ENCODE measurements at regions not wholly inside any gene's neighbourhood (a gene's known extent, or its start where the extent isn't known, plus 50 kb on each side); places are given as distances from the start of the nearest gene placed in this dataset.
"Not testable (repeated sequence)": the region's sequence is repeated elsewhere in the genome, so short reads cannot be mapped to it uniquely, and the experiment has no call there.

DNA sequence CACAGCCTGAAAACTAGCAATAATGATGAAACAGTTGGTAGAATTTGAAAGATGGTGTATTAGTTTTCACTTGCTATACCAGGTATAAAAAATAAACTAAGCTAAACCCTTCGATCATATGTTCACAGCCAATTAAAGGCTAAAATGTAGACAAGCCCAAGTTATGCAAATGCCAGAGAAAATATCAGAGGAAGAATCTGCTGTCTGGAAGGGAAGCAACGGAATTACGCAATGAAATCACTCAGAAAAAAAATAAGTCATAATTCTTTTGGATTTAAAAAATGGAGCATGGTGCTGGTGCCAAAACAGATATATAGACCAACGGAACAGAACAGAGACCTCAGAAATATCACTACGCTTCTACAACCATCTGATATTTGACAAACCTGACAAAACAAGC is 108.3 kb downstream of the ARL4C start:
- Histone ChIP-seq H3K4me3 (no peak overlapping the region), H3K27ac (no peak overlapping the region)
- no peak for DNase-seq (ENCODE audit: low spot score)
- TF ChIP-seq CTCF (IDR thresholded peaks at IDR 0.05), result no peak

GRCh38 chr2:234386971-234387370 is 109.9 kb downstream of the ARL4C start:
- no peak for DNase-seq (ENCODE audit: low spot score)
- Histone ChIP-seq H3K27ac (no peak overlapping the region), H3K4me3 (no peak overlapping the region)
- no peak for TF ChIP-seq CTCF (IDR thresholded peaks at IDR 0.05)

DNA sequence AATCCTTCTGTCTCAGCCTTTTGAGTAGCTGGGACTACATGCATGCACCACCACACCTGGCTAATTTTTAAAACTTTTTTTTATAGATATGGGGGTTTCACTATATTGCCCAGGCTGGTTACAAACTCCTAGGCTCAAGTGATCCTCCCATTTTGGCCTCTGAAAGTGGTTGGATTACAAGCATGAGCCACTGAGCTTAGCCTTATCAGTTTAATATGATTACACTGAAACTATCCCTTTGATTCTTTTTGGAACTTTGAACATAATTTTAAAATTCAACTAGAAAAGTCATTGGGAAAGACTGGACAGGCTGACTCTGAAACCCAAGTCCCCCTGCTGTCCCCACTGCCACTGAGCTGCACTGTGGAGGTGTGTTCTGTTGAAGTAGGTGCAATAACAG is 114.8 kb downstream of the ARL4C start:
- DNase-seq (ENCODE audit: low spot score), result no peak
- Histone ChIP-seq H3K27ac (no peak overlapping the region), H3K4me3 (no peak overlapping the region)
- no peak for TF ChIP-seq CTCF (IDR thresholded peaks at IDR 0.05)

GRCh38 chr2:234378958-234379357 is 117.9 kb downstream of the ARL4C start:
- H3K4me3 ChIP-seq; DNase-seq (ENCODE audit: low spot score); H3K27ac ChIP-seq: not testable (repeated sequence)

GRCh38 chr2:234378440-234378839 is 118.4 kb downstream of the ARL4C start:
- H3K4me3 ChIP-seq, result no peak overlapping the region
- DNase-seq (ENCODE audit: low spot score), result no peak
- TF ChIP-seq CTCF (IDR thresholded peaks at IDR 0.05), result no peak
- no peak overlapping the region for H3K27ac ChIP-seq

DNA sequence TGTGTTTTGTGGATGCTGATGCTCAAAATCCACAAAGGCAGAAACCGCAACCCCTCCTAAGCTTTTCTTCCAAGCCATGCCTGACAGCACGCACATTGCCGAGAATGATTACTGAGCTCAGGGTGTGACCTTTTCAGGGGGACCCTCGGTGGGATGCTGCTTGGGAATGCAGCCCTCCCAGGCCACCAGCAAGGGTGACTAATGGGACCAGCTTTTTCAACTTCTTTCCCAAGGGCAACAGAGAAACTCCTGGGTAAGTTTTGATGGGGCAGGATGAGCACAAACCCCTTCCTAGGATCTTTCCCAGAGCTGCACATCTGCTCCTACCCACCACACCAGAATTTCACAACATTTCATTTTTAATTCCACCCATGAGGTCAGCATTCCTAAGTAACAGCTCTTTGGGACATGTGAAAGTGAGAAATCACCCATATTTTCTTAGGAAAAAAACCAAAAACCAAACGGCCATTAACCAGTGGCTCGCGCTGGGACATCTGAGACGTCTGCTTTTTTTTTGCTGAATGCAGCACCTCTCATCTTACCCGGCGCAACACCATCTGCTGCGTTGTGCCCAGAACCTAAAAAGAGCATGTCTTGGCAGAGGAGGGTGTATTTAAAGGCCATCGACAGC is 119.0 kb downstream of the ARL4C start:
- Histone ChIP-seq H3K4me3 (no peak overlapping the region), H3K27ac (peak overlapping the region in 1 of 2 donors; percentile 22)
- TF ChIP-seq CTCF (IDR thresholded peaks at IDR 0.05), result no peak
- no peak for DNase-seq (ENCODE audit: low spot score)

GRCh38 chr2:234376229-234376628 is 120.7 kb downstream of the ARL4C start:
- no peak for TF ChIP-seq CTCF (IDR thresholded peaks at IDR 0.05)
- no peak overlapping the region for H3K4me3 ChIP-seq
- no peak overlapping the region for H3K27ac ChIP-seq
- DNase-seq (ENCODE audit: low spot score), result no peak
